ENCODE measurements at regions not wholly inside any gene's neighbourhood (a gene's known extent, or its start where the extent isn't known, plus 50 kb on each side); places are given as distances from the start of the nearest gene placed in this dataset.

DNA sequence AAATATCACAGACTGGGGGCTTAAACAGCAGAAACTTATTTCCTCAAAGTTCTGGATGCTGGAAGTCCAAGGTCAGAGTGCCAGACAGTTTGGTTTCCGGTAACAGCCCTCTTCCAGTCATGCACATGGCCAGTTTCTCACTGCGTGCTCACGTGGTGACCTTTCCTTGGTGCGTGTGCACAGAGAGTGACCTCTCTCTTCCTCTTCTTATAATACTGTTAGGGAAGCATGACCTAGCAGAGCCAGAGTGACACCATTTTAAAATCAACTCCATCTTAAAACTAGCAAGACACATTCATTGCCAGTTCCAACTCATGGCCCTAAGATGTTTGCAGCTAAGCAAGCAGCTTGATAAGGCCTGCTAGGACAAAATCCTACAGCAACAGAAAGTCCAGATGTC, 221.5 kb upstream of the DAAM1 start:
- TF ChIP-seq CTCF (IDR thresholded peaks at IDR 0.05) (no peak), POLR2A (IDR thresholded peaks at IDR 0.05) (no peak)
